ENCODE measurements at regions not wholly inside any gene's neighbourhood (a gene's known extent, or its start where the extent isn't known, plus 50 kb on each side); places are given as distances from the start of the nearest gene placed in this dataset.

DNA sequence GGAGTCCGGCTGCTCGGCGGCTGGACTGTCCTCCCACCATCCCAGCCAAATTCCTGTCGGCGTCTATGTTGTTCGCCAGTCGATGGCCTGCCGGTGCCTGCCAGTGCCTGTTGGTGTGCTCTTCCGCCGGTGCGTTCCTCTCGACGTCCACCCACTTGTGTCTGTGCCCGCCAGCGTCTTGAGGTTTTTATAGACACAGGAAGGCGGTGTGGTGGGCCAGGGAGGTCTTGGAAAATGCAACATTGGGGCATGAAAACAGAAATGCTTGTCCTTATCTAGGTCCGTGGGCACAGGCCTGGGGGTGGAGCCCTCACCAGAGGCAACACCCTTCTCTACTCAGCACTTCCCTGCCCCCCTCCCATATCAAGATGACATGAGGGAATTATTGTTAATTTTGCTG, 167.8 kb downstream of the IRF8 start:
- no peak for TF ChIP-seq CTCF (IDR thresholded peaks at IDR 0.05)
- TF ChIP-seq POLR2A (IDR thresholded peaks at IDR 0.05): no peak

Measured in testis (tissue), 2 donors.